HG03159 (cell line): ENCODE measurements at regions not wholly inside any gene's neighbourhood (a gene's known extent, or its start where the extent isn't known, plus 50 kb on each side); places are given as distances from the start of the nearest gene placed in this dataset.
"Not testable (repeated sequence)": the region's sequence is repeated elsewhere in the genome, so short reads cannot be mapped to it uniquely, and the experiment has no call there.

Source experiments
- ATAC-seq: cut with Tn5 transposase; IDR thresholded peaks from one replicate; pipeline ENCODE4 v1.9.1; 2021; ENCODE audit warnings: mild to moderate bottlenecking, moderate library complexity; ENCODE audit not compliant: unreplicated experiment

- no peak for ATAC-seq
Observed at GRCh38 chr21:35169574-35169973, 120.5 kb upstream of the RUNX1 start.

- ATAC-seq: no peak
Observed at GRCh38 chr21:35168735-35169134, 119.6 kb upstream of the RUNX1 start.

GRCh38 chr21:35164971-35165483 is 115.9 kb upstream of the RUNX1 start:
- no peak for ATAC-seq

GRCh38 chr21:35164380-35164779 is 115.3 kb upstream of the RUNX1 start:
- no peak for ATAC-seq

- ATAC-seq: no peak
Observed at GRCh38 chr21:35163411-35163810, 114.3 kb upstream of the RUNX1 start.

GRCh38 chr21:35162831-35163230 is 113.7 kb upstream of the RUNX1 start:
- ATAC-seq: no peak

GRCh38 chr21:35159881-35160280 is 110.8 kb upstream of the RUNX1 start:
- no peak for ATAC-seq

GRCh38 chr21:35157374-35157773 is 108.3 kb upstream of the RUNX1 start:
- ATAC-seq: not testable (repeated sequence)

GRCh38 chr21:35156293-35157278 is 107.5 kb upstream of the RUNX1 start:
- no peak for ATAC-seq

GRCh38 chr21:35154788-35155187 is 105.7 kb upstream of the RUNX1 start:
- no peak for ATAC-seq

- ATAC-seq: no peak
Observed at GRCh38 chr21:35153671-35154070, 104.6 kb upstream of the RUNX1 start.

GRCh38 chr21:35150562-35151226 is 101.6 kb upstream of the RUNX1 start:
- no peak for ATAC-seq

GRCh38 chr21:35149698-35150097 is 100.6 kb upstream of the RUNX1 start:
- no peak for ATAC-seq

GRCh38 chr21:35147439-35147838 is 98.3 kb upstream of the RUNX1 start:
- ATAC-seq: no peak

- no peak for ATAC-seq
Observed at GRCh38 chr21:35145626-35146233, 96.6 kb upstream of the RUNX1 start.

- no peak for ATAC-seq
Observed at GRCh38 chr21:35144978-35145377, 95.9 kb upstream of the RUNX1 start.

GRCh38 chr21:35142036-35142815 is 93.1 kb upstream of the RUNX1 start:
- no peak for ATAC-seq

- ATAC-seq: no peak
Observed at GRCh38 chr21:35139382-35139715, 90.2 kb upstream of the RUNX1 start.

- no peak for ATAC-seq
Observed at GRCh38 chr21:35138665-35139381, 89.7 kb upstream of the RUNX1 start.

- no peak for ATAC-seq
Observed at GRCh38 chr21:35136586-35137219, 87.6 kb upstream of the RUNX1 start.
